ENCODE measurements at regions not wholly inside any gene's neighbourhood (a gene's known extent, or its start where the extent isn't known, plus 50 kb on each side); places are given as distances from the start of the nearest gene placed in this dataset.
"Not testable (repeated sequence)": the region's sequence is repeated elsewhere in the genome, so short reads cannot be mapped to it uniquely, and the experiment has no call there.

- peaks cover 14% of the 10 kb centered on the region for H3K9me3 ChIP-seq (ENCODE audit: control insufficient read depth, low read length)
- WGBS, 2 experiments (ENCODE audit: insufficient coverage in 2 of 2), result 83% methylated on average over 18 of the region's 18 CpGs
- H3K36me3 ChIP-seq (ENCODE audit: control insufficient read depth, insufficient read depth, low read length); H3K27ac ChIP-seq (ENCODE audit: low read depth, low read length, severe bottlenecking); H3K4me3 ChIP-seq (ENCODE audit: extremely low read depth, insufficient read depth, low read length, poor library complexity, severe bottlenecking); H3K4me1 ChIP-seq (ENCODE audit: control insufficient read depth, insufficient read depth, low read length, poor library complexity, severe bottlenecking): not testable (repeated sequence)
Observed at GRCh38 chr14:105707723-105708151, 181.4 kb downstream of the TMEM121 start.

GRCh38 chr14:105708251-105709134 is 182.1 kb downstream of the TMEM121 start:
- H3K27ac ChIP-seq (ENCODE audit: low read depth, low read length, severe bottlenecking); H3K4me3 ChIP-seq (ENCODE audit: extremely low read depth, insufficient read depth, low read length, poor library complexity, severe bottlenecking); H3K4me1 ChIP-seq (ENCODE audit: control insufficient read depth, insufficient read depth, low read length, poor library complexity, severe bottlenecking); H3K36me3 ChIP-seq (ENCODE audit: control insufficient read depth, insufficient read depth, low read length): not testable (repeated sequence)
- H3K9me3 ChIP-seq (ENCODE audit: control insufficient read depth, low read length), result peaks cover 14% of the 10 kb centered on the region
- 77 to 87% methylated on average over 14 to 19 of the region's 24 CpGs for WGBS, 2 experiments (ENCODE audit: insufficient coverage in 2 of 2)

GRCh38 chr14:105709281-105710118 is 183.1 kb downstream of the TMEM121 start:
- Histone ChIP-seq H3K9me3 (ENCODE audit: control insufficient read depth, low read length) (peaks cover 14% of the 10 kb centered on the region), H3K36me3 (ENCODE audit: control insufficient read depth, insufficient read depth, low read length) (no peaks in the 10 kb centered on the region), H3K4me1 (ENCODE audit: control insufficient read depth, insufficient read depth, low read length, poor library complexity, severe bottlenecking) (no peaks in the 10 kb centered on the region), H3K4me3 (ENCODE audit: extremely low read depth, insufficient read depth, low read length, poor library complexity, severe bottlenecking) (no peak overlapping the region), H3K27ac (ENCODE audit: low read depth, low read length, severe bottlenecking) (no peak overlapping the region)
- WGBS, 2 experiments (ENCODE audit: insufficient coverage in 2 of 2), result 41 to 83% methylated on average over 2 to 4 of the region's 6 CpGs

- 60 to 81% methylated on average over 3 to 4 of the region's 6 CpGs for WGBS, 2 experiments (ENCODE audit: insufficient coverage in 2 of 2)
- no peaks in the 10 kb centered on the region for H3K4me1 ChIP-seq (ENCODE audit: control insufficient read depth, insufficient read depth, low read length, poor library complexity, severe bottlenecking)
Observed at GRCh38 chr14:105710119-105711043, 184.0 kb downstream of the TMEM121 start.

GRCh38 chr14:105711044-105711620 is 184.7 kb downstream of the TMEM121 start:
- H3K36me3 ChIP-seq (ENCODE audit: control insufficient read depth, insufficient read depth, low read length), result no peaks in the 10 kb centered on the region
- H3K4me3 ChIP-seq (ENCODE audit: extremely low read depth, insufficient read depth, low read length, poor library complexity, severe bottlenecking), result no peak overlapping the region
- H3K4me1 ChIP-seq (ENCODE audit: control insufficient read depth, insufficient read depth, low read length, poor library complexity, severe bottlenecking), result no peaks in the 10 kb centered on the region
- H3K27ac ChIP-seq (ENCODE audit: low read depth, low read length, severe bottlenecking), result no peak overlapping the region
- no CpG with 5 or more reads among the region's 18 CpGs for WGBS, 2 experiments (ENCODE audit: insufficient coverage in 2 of 2)
- peaks cover 9% of the 10 kb centered on the region for H3K9me3 ChIP-seq (ENCODE audit: control insufficient read depth, low read length)

More at GRCh38 chr14:105710119-105711043, 184.0 kb downstream of the TMEM121 start:
- H3K4me3 ChIP-seq (ENCODE audit: extremely low read depth, insufficient read depth, low read length, poor library complexity, severe bottlenecking), result no peak overlapping the region
- no peaks in the 10 kb centered on the region for H3K36me3 ChIP-seq (ENCODE audit: control insufficient read depth, insufficient read depth, low read length)
- H3K27ac ChIP-seq (ENCODE audit: low read depth, low read length, severe bottlenecking), result no peak overlapping the region
- H3K9me3 ChIP-seq (ENCODE audit: control insufficient read depth, low read length), result peaks cover 14% of the 10 kb centered on the region

- 54 to 66% methylated on average over 3 of the region's 5 CpGs for WGBS, 2 experiments (ENCODE audit: insufficient coverage in 2 of 2)
- peaks cover 9% of the 10 kb centered on the region for H3K9me3 ChIP-seq (ENCODE audit: control insufficient read depth, low read length)
- H3K36me3 ChIP-seq (ENCODE audit: control insufficient read depth, insufficient read depth, low read length), result no peaks in the 10 kb centered on the region
- no peak overlapping the region for H3K4me3 ChIP-seq (ENCODE audit: extremely low read depth, insufficient read depth, low read length, poor library complexity, severe bottlenecking)
- no peak overlapping the region for H3K27ac ChIP-seq (ENCODE audit: low read depth, low read length, severe bottlenecking)
- no peaks in the 10 kb centered on the region for H3K4me1 ChIP-seq (ENCODE audit: control insufficient read depth, insufficient read depth, low read length, poor library complexity, severe bottlenecking)
Observed at GRCh38 chr14:105711841-105712460, 185.6 kb downstream of the TMEM121 start.

- not testable (repeated sequence) for H3K4me1 ChIP-seq (ENCODE audit: control insufficient read depth, insufficient read depth, low read length, poor library complexity, severe bottlenecking); H3K27ac ChIP-seq (ENCODE audit: low read depth, low read length, severe bottlenecking); H3K4me3 ChIP-seq (ENCODE audit: extremely low read depth, insufficient read depth, low read length, poor library complexity, severe bottlenecking); H3K9me3 ChIP-seq (ENCODE audit: control insufficient read depth, low read length); H3K36me3 ChIP-seq (ENCODE audit: control insufficient read depth, insufficient read depth, low read length)
- WGBS, 2 experiments (ENCODE audit: insufficient coverage in 2 of 2), result 83 to 90% methylated on average over 2 of the region's 18 CpGs
Observed at GRCh38 chr14:105712670-105713069, 186.3 kb downstream of the TMEM121 start.

- H3K27ac ChIP-seq (ENCODE audit: low read depth, low read length, severe bottlenecking); H3K36me3 ChIP-seq (ENCODE audit: control insufficient read depth, insufficient read depth, low read length); H3K9me3 ChIP-seq (ENCODE audit: control insufficient read depth, low read length); H3K4me1 ChIP-seq (ENCODE audit: control insufficient read depth, insufficient read depth, low read length, poor library complexity, severe bottlenecking); H3K4me3 ChIP-seq (ENCODE audit: extremely low read depth, insufficient read depth, low read length, poor library complexity, severe bottlenecking): not testable (repeated sequence)
- 63 to 83% methylated on average over 5 to 6 of the region's 17 CpGs for WGBS, 2 experiments (ENCODE audit: insufficient coverage in 2 of 2)
Observed at GRCh38 chr14:105713160-105713559, 186.8 kb downstream of the TMEM121 start.

GRCh38 chr14:105713836-105714235 is 187.5 kb downstream of the TMEM121 start:
- H3K4me3 ChIP-seq (ENCODE audit: extremely low read depth, insufficient read depth, low read length, poor library complexity, severe bottlenecking); H3K27ac ChIP-seq (ENCODE audit: low read depth, low read length, severe bottlenecking); H3K4me1 ChIP-seq (ENCODE audit: control insufficient read depth, insufficient read depth, low read length, poor library complexity, severe bottlenecking); H3K36me3 ChIP-seq (ENCODE audit: control insufficient read depth, insufficient read depth, low read length); H3K9me3 ChIP-seq (ENCODE audit: control insufficient read depth, low read length): not testable (repeated sequence)
- WGBS, 2 experiments (ENCODE audit: insufficient coverage in 2 of 2), result 67 to 87% methylated on average over 5 to 6 of the region's 10 CpGs
